PC-3 (cell line): ENCODE measurements at regions not wholly inside any gene's neighbourhood (a gene's known extent, or its start where the extent isn't known, plus 50 kb on each side); places are given as distances from the start of the nearest gene placed in this dataset.

ENCODE experiments used
- CTCF ChIP-seq: fragments of 300-600 bp; sonication (generic); conservative IDR thresholded peaks from 2 replicates; pipeline ENCODE4 v1.5.1; 2017; ENCODE audit warnings: antibody characterized with exemption, low read depth, mild to moderate bottlenecking, low read length
- EZH2 ChIP-seq: fragments of 300-600 bp; sonication (generic); IDR thresholded peaks from one replicate; pipeline ENCODE4 v1.6.1; 2017; ENCODE audit warnings: antibody characterized with exemption, mild to moderate bottlenecking, low read length; ENCODE audit not compliant: unreplicated experiment

- TF ChIP-seq CTCF (no peak), EZH2 (no peak)
Observed at GRCh38 chr20:62535964-62536363, 60.2 kb upstream of the GATA5 start.
